ENCODE measurements at regions not wholly inside any gene's neighbourhood (a gene's known extent, or its start where the extent isn't known, plus 50 kb on each side); places are given as distances from the start of the nearest gene placed in this dataset.

DNA sequence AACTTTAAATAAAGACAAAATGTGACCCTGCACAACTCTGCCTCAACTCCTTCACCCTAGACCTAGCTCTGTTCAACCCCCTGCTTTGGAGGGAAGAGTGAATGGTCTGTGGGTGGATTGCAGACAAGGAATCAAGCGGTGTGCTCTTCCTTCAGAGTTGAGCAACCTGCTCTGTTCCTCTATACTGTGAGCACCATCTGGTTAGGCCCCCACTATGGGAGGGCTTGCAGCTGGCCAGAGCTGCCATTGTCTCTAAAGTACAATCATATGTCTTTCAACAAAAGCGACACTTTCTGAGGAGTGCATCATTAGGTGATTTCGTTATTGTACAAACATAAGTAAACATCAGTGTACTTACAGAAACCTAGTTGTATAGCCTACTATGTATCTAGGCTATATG is 406.1 kb upstream of the MARCKS start:
- Histone ChIP-seq H3K4me1 (ENCODE audit: insufficient read depth, low read length) (peaks cover 7% of the 10 kb centered on the region), H3K9me3 (ENCODE audit: low read depth, low read length) (no peaks in the 10 kb centered on the region), H3K27me3 (ENCODE audit: insufficient read depth, low read length) (no peaks in the 10 kb centered on the region), H3K4me3 (ENCODE audit: low read length) (no peak overlapping the region)

DNA sequence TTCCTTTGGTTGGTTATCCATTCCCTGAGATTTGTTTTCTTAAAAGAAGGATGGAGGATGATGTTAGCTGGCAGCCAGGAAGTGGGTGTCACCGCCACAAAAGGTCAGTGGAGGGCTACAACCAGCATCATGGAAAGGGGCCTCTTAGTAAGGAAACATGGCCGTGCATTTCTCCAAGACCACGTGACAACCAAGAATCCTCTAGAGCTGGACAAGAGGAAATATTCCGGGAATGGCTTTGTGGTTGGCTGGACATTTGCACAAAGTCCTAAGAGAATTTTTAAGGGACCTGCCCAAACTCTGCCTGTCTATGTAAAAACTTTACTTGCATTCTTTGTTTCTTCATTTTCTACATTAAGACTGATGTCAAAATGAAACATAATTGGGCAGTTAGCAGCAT is 399.9 kb upstream of the MARCKS start:
- no peak overlapping the region for H3K4me3 ChIP-seq (ENCODE audit: low read length)
- H3K4me1 ChIP-seq (ENCODE audit: insufficient read depth, low read length) = no peaks in the 10 kb centered on the region
- H3K27me3 ChIP-seq (ENCODE audit: insufficient read depth, low read length) = no peaks in the 10 kb centered on the region
- no peaks in the 10 kb centered on the region for H3K9me3 ChIP-seq (ENCODE audit: low read depth, low read length)

DNA sequence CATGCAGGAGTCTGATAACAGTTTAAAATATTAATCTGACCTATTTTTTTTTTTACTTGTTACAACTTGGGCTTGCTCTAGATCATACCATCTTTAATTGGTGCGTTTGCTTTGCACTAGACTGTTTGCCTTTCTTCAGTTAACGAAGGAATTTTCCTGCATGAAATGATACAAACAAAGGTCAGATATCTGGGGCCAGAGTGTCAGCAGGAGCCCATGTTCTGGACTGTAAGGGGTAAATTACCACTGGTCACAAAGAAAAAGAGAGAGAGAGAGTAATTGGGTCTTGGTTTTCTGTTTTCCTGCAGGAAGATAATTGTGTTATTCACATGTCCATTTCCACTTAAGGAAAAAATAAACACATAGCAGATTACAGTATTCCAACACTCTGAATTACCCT is 399.4 kb upstream of the MARCKS start:
- Histone ChIP-seq H3K4me1 (ENCODE audit: insufficient read depth, low read length) (no peaks in the 10 kb centered on the region), H3K9me3 (ENCODE audit: low read depth, low read length) (no peaks in the 10 kb centered on the region), H3K4me3 (ENCODE audit: low read length) (no peak overlapping the region), H3K27me3 (ENCODE audit: insufficient read depth, low read length) (no peaks in the 10 kb centered on the region)

DNA sequence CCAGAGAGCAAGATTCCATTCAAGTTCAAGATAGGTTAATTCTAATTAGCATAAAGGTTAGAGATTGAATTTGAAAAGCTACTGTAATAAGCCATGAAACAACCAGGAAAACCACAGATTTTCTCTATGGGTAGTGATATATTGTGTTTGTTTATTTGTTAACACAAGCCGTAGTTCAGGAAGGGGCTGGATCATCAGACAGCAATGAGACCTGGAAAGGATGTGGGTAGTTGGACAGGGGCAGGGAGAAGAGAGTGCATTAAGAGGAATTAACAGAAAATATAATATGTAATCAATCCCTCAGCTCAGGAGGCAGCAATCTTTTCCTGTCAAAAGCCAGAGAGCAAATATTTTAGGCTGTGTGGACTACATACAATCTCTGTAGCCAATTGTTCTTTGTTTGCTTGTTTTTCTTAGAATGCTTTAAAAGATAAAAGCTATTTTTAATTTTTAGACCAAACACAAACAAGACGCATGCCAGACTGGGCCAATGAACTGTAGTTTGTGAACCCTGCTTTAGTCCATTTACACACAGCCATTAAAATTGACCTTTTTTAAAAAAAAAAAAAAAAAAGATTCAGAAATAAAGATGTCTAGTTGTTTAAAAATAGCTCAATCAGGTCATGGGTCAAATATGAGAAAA is 398.7 kb upstream of the MARCKS start:
- H3K9me3 ChIP-seq (ENCODE audit: low read depth, low read length) = no peaks in the 10 kb centered on the region
- H3K4me1 ChIP-seq (ENCODE audit: insufficient read depth, low read length) = no peaks in the 10 kb centered on the region
- H3K27me3 ChIP-seq (ENCODE audit: insufficient read depth, low read length) = no peaks in the 10 kb centered on the region
- no peak overlapping the region for H3K4me3 ChIP-seq (ENCODE audit: low read length)

GRCh38 chr6:113461153-113461932 is 395.8 kb upstream of the MARCKS start:
- H3K9me3 ChIP-seq (ENCODE audit: low read depth, low read length) = no peaks in the 10 kb centered on the region
- H3K4me1 ChIP-seq (ENCODE audit: insufficient read depth, low read length) = peaks cover 23% of the 10 kb centered on the region
- no peak overlapping the region for H3K4me3 ChIP-seq (ENCODE audit: low read length)
- no peaks in the 10 kb centered on the region for H3K27me3 ChIP-seq (ENCODE audit: insufficient read depth, low read length)

DNA sequence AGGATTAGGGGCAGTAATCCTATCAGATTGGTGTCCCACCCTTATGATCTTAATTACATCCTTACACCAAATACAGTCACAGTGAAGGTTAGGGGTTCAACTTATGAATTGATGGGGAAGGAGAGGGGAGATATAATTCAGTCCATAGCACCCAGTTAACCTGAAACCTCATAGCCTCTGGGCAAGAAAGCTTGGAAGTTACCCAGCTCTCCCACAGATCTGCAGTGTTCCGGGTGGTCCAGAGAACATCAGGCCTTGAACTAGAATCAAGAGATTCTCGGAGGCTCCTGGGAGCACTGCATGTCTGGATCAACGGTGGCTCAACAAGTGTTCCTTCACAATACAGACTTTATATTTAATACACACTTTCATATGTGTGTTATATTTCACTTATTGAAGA is 392.6 kb upstream of the MARCKS start:
- Histone ChIP-seq H3K4me1 (ENCODE audit: insufficient read depth, low read length) (peaks cover 32% of the 10 kb centered on the region), H3K27me3 (ENCODE audit: insufficient read depth, low read length) (no peaks in the 10 kb centered on the region), H3K4me3 (ENCODE audit: low read length) (no peak overlapping the region)

GRCh38 chr6:113464960-113465359 is 392.2 kb upstream of the MARCKS start:
- H3K9me3 ChIP-seq (ENCODE audit: low read depth, low read length) = no peaks in the 10 kb centered on the region
- no peak overlapping the region for H3K4me3 ChIP-seq (ENCODE audit: low read length)
- H3K27me3 ChIP-seq (ENCODE audit: insufficient read depth, low read length) = no peaks in the 10 kb centered on the region
- H3K4me1 ChIP-seq (ENCODE audit: insufficient read depth, low read length) = peaks cover 32% of the 10 kb centered on the region

More for the DNA sequence above, 392.6 kb upstream of the MARCKS start:
- H3K9me3 ChIP-seq (ENCODE audit: low read depth, low read length) = no peaks in the 10 kb centered on the region

- no peaks in the 10 kb centered on the region for H3K27me3 ChIP-seq (ENCODE audit: insufficient read depth, low read length)
- H3K9me3 ChIP-seq (ENCODE audit: low read depth, low read length) = no peaks in the 10 kb centered on the region
- no peak overlapping the region for H3K4me3 ChIP-seq (ENCODE audit: low read length)
- H3K4me1 ChIP-seq (ENCODE audit: insufficient read depth, low read length) = peaks cover 32% of the 10 kb centered on the region
These were observed 390.6 kb upstream of the MARCKS start for GRCh38 chr6:113466526-113466925.

DNA sequence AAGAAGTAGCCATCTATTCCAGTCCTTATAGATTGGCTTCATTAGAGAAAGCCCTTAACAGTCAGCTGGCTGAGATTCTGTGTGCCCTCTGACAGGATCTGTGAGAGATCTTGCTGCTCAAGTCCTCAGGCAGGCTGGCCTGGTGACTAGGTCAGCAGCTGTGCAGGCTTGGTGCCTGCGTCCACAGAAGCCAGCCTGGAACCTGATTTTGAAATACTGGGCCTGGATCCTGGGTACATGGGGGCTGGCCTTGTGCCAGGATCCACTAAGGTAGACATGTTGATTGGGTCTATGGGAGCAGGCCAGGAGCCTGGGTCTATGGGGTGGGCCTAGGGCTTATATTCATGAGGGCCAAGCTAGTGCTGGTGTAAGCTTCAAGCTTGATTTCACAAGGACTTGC is 381.8 kb upstream of the MARCKS start:
- no peaks in the 10 kb centered on the region for H3K9me3 ChIP-seq (ENCODE audit: low read depth, low read length)
- H3K4me1 ChIP-seq (ENCODE audit: insufficient read depth, low read length) = peaks cover 4% of the 10 kb centered on the region
- no peaks in the 10 kb centered on the region for H3K27me3 ChIP-seq (ENCODE audit: insufficient read depth, low read length)
- no peak overlapping the region for H3K4me3 ChIP-seq (ENCODE audit: low read length)

GRCh38 chr6:113476937-113477839 is 380.0 kb upstream of the MARCKS start:
- no peaks in the 10 kb centered on the region for H3K9me3 ChIP-seq (ENCODE audit: low read depth, low read length)
- H3K4me3 ChIP-seq (ENCODE audit: low read length) = no peak overlapping the region
- H3K27me3 ChIP-seq (ENCODE audit: insufficient read depth, low read length) = no peaks in the 10 kb centered on the region
- H3K4me1 ChIP-seq (ENCODE audit: insufficient read depth, low read length) = peaks cover 18% of the 10 kb centered on the region

DNA sequence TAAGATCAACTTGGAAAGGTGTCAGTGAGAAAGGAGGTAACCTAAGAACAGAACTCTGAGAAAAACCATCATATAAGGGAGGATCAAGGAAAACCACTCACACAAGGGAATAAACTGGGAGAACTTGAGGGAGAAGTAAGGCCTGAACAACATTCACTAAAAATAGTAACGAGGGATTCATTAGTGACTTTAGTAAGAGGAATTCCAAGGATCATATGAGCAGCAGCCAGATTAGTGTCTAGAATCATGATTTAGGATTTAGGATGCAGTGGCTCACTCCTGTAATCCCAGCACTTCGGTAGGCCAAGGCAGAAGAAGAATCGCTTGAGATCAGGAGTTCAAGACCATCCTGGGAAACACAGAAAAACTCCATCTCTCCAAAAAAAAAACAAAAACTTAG is 376.5 kb upstream of the MARCKS start:
- H3K27me3 ChIP-seq (ENCODE audit: insufficient read depth, low read length) = no peaks in the 10 kb centered on the region
- H3K4me3 ChIP-seq (ENCODE audit: low read length) = no peak overlapping the region
- no peaks in the 10 kb centered on the region for H3K9me3 ChIP-seq (ENCODE audit: low read depth, low read length)
- peaks cover 18% of the 10 kb centered on the region for H3K4me1 ChIP-seq (ENCODE audit: insufficient read depth, low read length)

- no peak overlapping the region for H3K4me3 ChIP-seq (ENCODE audit: low read length)
- H3K27me3 ChIP-seq (ENCODE audit: insufficient read depth, low read length) = no peaks in the 10 kb centered on the region
- no peaks in the 10 kb centered on the region for H3K9me3 ChIP-seq (ENCODE audit: low read depth, low read length)
- peaks cover 24% of the 10 kb centered on the region for H3K4me1 ChIP-seq (ENCODE audit: insufficient read depth, low read length)
These were observed 375.7 kb upstream of the MARCKS start for GRCh38 chr6:113481458-113481857.

GRCh38 chr6:113481910-113482309 is 375.2 kb upstream of the MARCKS start:
- H3K4me3 ChIP-seq (ENCODE audit: low read length) = no peak overlapping the region
- H3K9me3 ChIP-seq (ENCODE audit: low read depth, low read length) = no peaks in the 10 kb centered on the region
- peaks cover 24% of the 10 kb centered on the region for H3K4me1 ChIP-seq (ENCODE audit: insufficient read depth, low read length)
- no peaks in the 10 kb centered on the region for H3K27me3 ChIP-seq (ENCODE audit: insufficient read depth, low read length)

- Histone ChIP-seq H3K4me3 (ENCODE audit: low read length) (no peak overlapping the region), H3K9me3 (ENCODE audit: low read depth, low read length) (no peaks in the 10 kb centered on the region), H3K4me1 (ENCODE audit: insufficient read depth, low read length) (peaks cover 24% of the 10 kb centered on the region), H3K27me3 (ENCODE audit: insufficient read depth, low read length) (no peaks in the 10 kb centered on the region)
These were observed 374.4 kb upstream of the MARCKS start for GRCh38 chr6:113482771-113483170.

DNA sequence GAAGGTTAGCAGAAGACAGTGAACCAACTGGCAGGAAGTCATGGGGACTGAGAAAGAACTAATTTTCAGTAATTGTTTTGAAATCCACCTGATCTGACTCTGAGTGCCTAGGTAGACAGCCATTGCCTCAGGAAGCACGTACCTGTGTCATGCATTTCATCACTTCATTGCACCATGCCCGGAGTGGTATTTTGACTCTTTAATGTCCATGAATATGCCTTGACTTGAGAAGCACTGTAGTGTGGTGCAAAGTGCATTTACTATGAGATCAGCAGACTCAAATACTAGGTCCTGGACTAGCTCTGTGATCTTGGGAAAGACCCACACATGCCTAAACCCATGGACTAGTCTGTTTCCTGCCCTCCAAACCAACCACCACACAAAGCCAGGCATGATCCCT is 370.9 kb upstream of the MARCKS start:
- Histone ChIP-seq H3K4me1 (ENCODE audit: insufficient read depth, low read length) (peaks cover 14% of the 10 kb centered on the region), H3K9me3 (ENCODE audit: low read depth, low read length) (no peaks in the 10 kb centered on the region)

More for the DNA sequence above, 370.9 kb upstream of the MARCKS start:
- H3K27me3 ChIP-seq (ENCODE audit: insufficient read depth, low read length) = no peaks in the 10 kb centered on the region
- no peak overlapping the region for H3K4me3 ChIP-seq (ENCODE audit: low read length)
